LHCN-M2 (cell line): ENCODE measurements at regions not wholly inside any gene's neighbourhood (a gene's known extent, or its start where the extent isn't known, plus 50 kb on each side); places are given as distances from the start of the nearest gene placed in this dataset.
"Not testable (repeated sequence)": the region's sequence is repeated elsewhere in the genome, so short reads cannot be mapped to it uniquely, and the experiment has no call there.

Experiments used
- DNase-seq: peaks from one replicate; pipeline ENCODE4 v3.0.0-alpha.2; 2012; ENCODE audit warnings: low read depth

DNA sequence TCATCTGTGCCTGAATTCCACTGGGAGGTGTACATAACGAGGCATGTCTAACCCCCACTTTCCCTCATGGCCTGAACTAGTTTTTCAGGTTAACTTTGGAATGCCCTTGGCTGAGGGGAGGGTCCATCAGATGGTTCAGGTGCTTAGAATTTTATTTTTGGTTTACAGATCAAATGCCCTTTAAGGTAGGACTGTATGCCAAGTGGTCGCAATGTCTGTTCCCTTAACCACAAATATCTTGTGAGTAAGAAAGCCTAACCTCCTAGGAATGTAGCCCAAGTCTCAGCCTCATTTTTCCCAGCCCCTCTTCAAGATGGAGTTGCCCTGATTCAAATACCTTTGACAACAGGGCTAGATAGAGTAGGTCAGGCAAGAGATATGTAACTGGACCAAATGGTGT is 78.4 kb downstream of the RNASET2 start:
- DNase-seq = no peak

DNA sequence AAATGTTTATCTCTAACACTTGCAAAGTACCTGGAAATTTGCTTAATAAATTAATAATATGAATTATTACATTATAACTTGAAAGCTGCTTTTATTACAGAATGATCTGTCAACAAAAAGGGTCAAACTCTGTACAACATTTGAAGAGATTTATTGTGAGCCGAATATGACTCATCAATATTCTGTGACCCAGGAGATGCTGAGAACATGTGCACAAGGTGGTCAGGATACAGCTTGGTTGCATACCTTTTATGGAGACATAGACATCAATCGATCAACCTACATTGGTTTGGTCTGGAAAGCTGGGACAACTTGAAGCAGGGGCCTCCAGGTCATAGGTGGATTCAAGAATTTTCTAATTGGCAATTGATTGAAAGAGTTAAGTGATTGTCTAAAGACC is 79.0 kb downstream of the RNASET2 start:
- DNase-seq = no peak

DNA sequence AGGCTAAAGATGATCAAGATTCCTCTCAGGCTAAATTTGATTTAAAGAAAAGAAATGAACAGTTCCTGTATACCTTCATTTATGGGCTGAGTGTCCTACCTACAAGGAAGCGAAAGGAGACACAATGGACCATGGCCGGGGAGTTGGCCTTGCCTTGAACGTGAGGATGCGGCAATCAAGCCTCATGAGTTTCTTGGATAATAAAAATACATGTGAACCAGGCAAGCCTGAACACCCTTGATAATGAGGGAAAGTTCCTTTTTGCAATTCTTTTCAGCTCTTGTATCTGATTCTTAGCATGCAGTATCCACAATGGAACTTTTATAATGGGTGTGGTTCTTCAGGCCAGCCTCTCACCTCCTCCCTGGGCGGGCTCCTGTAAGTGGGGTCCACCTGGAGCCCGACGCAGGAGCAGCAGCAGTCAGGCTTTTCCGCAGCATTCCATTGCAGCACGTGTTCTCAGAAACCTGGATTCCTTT is 83.8 kb downstream of the RNASET2 start:
- no peak for DNase-seq

DNA sequence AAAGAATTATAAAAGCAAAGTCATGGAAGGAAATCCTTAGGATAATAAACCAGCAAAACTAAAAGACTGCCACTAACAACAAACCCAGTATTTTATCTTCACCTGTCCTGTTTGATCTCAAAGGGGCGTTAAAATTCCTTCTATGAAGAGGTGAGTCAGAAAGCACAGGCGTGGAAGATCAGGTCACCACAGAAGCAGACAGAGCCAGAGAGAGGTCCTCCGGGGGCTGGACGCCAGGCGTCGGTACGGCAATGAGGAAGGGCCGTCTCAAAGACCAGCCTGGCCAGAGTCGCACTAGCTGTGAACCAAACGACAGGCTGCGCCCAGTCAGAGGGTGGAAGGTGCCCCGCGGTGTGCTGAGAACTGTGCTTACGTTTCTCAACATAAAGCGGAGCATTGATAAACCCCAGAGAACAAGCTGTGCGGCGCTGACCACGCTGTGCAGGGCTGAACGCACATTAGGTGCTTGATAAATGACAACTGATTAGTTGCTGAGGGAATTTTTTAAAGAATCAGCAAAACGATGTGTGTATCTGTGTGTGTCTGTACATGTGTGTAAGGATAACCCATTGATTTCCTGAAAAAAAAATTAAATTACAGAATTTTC is 85.6 kb downstream of the RNASET2 start:
- no peak for DNase-seq

DNA sequence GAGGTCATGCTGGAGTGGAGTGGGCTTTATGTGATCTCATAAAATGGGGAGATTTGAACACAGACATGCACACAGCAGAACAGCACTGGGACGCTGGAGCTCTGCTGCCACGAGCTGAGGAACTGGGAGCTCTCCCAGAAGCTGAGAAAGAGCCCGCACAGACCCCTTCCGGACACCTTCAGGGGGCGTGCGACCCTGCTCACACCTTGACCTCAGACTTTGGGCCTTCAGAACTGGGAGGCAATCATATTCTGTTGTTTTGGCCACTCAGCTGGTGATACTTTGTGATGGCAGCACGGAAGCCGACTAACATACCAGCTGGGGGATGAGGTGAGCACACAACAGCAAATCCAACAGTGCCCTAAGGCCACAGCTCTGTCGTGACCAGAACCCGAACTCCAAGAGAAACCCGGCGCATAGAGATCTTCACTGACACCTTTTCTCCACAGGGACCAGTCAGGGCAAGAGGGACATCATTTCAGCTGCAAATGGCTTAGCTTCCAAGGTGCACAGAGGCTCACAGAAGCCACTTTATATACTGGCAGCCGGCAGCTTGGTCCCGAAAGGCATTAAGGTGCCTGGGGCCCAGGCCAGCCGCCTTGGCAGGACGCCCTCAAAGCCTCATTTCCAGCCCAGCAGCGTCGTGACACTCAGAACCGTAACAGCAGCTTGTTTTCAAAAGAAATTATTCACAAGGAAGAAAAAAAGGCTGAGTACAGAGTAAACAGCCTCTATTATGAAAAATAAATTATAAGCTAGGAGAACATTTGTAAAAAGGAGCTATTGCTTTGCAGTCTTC is 89.3 kb downstream of the RNASET2 start:
- no peak for DNase-seq

DNA sequence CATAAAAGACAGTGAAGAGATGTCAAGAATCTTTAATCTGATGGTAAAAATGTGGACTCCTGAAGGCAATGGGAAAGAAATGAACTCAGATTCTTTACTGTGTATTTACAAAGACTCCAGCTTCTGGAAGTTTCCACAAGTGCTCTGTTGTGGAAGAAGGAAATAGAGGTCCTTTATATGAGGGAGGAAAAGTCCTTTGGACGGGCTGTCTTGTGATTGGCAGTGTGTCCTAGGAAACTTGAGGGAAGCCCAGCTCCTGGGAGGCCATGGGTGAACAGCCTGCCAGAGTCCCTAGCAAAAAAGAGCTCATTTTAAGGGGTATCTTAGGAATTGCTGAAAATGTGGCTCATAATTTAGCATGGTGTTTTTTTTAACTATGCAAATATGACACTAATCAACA is 92.0 kb downstream of the RNASET2 start:
- no peak for DNase-seq

DNA sequence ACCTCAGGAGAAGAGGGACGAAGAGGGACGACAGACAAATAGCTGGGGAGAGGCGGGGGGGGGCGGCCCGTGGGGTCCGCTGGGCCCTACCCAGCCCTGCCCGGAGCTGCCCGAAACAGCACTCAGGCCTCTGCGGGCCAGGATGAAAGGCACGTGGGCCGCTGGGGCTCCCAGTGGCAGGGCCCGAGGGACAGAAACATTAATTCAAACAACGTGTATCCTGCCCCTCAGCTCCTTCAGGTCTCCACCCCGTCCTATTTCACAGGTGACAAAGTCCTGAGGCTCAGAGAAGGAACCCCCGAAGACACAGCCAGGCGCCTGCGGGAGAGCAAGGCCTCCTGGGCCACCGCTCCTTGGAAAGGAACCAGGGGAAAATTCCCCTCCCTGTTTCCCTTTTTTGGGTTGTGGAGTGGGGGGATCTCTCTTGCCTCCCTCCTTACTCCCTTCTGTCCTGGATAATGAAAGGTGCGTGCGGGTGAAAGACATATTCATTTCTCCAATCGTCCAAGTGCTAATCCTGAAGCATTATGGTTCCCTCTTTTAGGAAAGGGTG is 93.3 kb downstream of the RNASET2 start:
- no peak for DNase-seq

DNA sequence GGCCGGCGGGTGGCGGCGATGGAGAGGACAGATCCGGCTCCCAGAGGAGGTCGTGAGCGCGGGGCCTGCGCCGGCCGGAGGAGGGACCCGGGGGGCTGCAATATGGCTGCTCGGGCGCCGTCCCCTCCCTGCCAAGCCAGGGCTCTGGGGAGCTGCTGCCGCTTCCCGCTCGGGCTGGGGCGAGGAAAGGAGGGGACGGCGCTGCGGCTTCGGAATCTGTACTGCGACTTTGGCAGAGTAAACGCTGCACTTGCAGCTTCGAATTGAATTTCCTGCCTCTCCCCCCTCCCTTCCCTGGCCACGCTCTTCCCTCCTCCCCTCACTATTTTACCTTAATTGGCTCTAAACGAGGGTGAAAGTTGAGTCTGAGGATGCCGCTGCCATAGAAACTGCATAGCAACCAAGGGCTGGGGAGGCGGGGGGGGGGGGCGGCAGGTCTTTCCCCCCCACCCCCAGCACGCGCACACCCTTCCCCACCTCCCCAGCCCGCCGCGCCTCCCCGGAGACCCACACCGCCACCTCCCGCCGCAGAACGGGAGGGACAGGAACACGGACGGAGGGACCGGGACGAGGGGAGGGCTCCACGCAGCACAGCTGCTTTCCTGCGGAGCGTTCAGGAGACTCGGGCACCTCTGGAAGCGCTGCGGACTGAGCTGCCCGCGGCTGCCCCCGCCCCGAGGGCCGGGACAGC is 93.9 kb downstream of the RNASET2 start:
- DNase-seq = no peak

DNA sequence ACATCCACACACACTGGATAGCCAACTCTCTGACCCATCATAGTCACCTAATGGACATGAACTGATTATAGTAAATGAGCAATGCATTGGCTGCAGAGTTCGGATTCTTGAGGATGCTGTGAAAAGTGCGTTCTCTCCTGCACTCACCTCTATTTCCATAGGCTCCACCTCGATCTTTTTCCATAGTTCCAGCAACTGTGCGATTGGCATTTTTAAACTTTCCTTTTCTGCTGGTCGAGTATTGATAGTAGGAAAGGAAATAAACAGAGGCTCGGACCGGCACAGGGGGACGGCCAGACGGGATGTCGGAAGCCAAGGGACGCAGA is 94.4 kb downstream of the RNASET2 start:
- DNase-seq = no peak

DNA sequence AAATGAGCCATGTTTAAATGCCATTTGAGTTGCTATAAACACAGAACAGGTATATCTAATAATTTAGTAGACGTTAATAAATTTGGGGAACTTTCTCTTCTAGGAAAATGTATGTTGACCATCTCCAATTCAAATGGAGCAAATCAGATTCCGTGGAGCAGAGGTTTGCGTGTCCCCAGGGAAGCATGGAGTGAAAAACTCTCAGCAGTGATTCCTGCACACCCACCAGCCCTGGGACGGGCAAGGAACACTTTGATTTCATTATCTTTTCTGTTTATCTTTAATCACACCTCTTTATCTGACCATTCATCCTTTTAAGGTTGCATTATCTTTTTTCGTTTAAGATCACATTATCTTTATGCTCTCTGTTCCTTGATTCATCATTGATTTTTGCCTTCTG is 95.0 kb downstream of the RNASET2 start:
- DNase-seq = no peak

DNA sequence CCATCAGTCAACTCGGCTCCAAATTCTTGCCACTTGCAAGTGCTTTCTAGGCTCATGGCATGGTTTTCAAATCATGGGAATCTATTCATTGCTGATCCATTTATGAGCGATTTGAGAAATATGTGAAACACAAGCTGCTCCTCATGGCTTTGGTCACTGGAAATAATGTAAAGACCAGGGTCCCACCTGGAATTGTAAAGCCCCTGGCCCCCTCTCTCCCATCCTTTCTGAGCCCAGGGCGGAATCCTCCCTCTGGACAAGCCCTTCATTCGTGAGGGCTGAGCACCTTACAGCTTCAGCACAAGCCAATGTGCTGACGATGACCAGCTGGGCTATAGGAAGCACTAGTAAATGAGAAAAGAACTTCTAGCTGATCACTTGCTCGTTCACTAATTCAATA is 96.0 kb downstream of the RNASET2 start:
- DNase-seq = no peak

DNA sequence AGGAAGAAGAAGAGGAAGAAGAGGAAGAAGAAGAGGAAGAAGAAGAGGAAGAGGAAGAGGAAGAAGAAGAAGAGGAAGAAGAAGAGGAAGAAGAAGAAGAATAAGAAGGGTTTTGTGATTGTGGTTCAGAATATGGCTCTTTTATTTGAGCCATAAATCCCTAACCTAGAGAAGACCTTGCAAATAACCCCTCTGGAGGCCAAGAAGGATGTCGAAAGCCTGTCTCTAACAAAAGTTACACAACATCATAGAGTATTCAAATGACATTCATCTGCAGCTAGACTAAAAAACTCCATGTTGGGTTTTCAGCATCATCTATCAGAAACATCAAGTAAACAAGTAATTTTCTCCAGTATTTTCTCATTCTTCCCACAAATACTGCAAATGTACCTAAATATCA is 100.9 kb downstream of the RNASET2 start:
- no peak for DNase-seq

DNA sequence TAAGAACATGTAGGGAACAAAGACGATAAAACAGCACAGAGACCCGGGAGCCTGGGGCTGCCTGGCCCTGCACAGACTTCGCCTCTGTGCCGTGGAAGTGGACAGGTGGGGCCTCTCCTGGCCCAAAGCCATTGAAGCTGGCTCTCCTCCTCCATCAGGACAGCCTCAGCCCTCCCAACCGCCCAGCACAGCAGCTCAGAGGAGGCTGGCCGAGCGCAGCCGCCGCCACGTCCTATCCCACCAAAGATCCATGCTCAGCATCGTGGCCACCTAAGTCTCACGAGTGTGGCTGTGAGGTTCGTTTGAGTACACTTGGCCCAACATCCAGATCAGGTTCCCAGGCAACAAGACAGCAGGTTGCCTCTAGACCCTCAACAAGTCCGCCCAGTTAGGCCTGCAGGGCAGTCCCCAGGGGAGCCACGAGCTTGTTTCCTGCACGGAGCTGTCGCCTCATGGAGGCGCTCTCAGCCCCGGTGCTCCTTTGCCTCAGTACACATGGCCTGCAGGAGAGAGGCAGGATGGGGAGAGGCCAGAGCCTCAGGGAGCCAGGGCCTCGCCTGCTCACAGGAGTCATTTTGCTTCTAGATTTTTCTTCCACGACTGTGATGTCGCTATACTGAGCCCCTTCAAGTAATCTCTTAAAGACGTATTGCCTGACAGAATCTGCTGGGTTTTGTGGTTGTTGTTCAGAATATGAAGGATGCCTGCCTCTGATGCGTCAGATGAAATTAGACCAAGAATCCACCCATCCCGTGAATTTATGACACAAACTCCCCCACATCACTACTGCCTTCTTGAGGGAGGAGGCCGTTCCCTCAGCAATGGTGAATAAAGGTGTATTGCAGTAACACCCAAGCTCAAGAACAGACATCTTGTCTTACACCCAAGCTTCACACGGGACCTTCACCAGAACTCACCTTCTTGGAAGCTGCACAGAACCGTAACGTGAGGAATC is 102.7 kb downstream of the RNASET2 start:
- no peak for DNase-seq

DNA sequence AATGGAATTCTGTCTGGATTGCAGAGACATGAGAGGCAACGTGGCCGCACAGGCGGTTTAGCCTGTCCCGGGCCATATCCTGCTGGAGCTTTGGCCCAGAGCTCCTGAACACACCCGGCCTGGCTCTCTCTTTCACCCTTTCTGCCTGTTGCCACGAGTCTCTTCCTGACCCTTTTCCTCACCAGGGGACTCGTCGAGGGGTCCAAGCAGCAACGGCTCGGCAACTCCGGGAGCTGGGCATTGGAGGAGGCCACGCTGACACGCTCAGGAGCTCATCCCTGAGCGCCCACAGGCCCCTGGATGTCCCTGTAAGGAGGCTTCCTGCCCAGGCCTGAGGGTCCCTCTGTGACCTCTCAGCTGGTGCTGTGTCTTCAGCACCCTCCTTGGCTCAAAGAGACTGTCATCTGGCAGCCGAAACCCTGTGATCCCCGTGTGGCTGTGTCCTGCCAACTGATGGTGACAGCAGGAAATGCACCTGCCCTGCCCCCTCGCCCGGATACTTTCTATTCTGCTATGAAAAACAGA is 103.8 kb downstream of the RNASET2 start:
- DNase-seq = no peak

DNA sequence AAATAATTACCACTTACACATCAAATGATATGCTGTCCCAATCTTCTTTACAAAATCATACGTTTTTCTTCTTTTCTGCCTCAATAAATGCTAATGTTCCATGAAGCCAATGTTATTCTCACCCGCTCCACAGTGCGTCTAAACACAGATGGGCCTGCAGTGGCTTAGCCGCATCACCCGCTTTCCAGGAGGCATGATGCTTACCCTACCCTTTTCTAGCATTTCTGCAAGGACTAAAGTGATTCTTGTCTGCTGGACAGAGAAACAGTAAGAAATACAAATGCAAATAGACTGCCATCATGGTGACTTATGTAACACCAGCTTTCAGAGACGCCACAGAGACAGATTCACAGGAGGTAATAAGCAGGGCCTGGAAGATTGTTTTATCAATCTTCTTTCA is 104.4 kb downstream of the RNASET2 start:
- DNase-seq = no peak

DNA sequence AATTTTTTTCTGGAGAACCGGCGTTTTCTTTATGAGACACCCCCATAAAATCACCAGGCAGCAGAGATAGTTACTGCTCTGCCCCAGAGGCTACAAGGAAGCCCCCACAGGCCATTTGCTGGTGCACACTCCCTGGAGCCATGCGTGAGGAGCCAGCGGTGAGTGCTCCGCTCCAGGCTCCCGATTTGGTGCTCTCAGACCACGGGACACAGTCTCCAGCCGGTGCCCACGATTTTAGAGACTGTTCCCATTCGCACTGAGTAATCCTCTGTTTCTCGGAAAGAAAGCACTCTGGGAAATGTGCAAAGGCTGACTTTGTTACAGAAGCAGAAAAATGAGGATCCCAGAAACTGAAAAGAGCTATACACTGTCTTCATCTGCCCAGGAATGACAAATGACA is 104.9 kb downstream of the RNASET2 start:
- no peak for DNase-seq

DNA sequence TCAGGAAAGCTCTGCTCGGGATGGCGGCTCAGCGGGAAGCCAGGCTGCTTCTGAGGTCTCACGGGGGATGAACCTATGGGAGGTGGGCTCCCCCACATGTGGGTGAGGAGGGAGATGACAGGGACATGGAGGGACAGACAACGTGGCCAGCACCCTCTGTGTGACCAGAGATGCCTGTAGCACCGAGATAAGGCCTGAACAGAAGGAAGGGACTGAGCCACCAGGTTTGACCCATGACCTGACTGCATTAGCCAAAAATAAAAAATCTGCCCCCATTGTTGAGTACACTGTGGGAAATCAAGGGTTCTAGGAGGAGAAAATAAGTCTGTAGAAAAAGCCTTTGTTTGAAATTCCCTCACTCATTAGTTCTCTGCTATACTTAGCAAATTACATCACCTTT is 105.7 kb downstream of the RNASET2 start:
- DNase-seq = no peak

DNA sequence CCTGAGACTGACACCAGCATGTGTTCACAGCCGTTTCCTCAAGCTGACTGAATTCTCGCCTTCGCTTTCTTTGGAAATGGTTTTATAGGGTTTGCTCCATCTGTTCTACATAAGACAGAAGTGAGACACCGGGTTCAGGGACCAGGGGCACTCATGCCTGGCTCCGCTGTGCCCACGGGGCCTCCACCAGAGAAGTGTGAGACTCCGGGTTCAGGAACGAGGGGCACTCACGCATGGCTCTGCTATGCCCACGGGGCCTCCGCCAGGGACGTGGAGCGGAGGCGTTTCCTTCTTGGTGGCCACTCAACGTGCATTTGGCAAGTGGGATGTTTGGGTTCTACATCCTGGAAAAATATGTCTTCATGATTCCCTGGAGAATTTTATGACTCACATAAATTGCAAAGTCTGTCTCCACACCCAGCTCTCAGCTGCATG is 106.6 kb downstream of the RNASET2 start:
- no peak for DNase-seq

DNA sequence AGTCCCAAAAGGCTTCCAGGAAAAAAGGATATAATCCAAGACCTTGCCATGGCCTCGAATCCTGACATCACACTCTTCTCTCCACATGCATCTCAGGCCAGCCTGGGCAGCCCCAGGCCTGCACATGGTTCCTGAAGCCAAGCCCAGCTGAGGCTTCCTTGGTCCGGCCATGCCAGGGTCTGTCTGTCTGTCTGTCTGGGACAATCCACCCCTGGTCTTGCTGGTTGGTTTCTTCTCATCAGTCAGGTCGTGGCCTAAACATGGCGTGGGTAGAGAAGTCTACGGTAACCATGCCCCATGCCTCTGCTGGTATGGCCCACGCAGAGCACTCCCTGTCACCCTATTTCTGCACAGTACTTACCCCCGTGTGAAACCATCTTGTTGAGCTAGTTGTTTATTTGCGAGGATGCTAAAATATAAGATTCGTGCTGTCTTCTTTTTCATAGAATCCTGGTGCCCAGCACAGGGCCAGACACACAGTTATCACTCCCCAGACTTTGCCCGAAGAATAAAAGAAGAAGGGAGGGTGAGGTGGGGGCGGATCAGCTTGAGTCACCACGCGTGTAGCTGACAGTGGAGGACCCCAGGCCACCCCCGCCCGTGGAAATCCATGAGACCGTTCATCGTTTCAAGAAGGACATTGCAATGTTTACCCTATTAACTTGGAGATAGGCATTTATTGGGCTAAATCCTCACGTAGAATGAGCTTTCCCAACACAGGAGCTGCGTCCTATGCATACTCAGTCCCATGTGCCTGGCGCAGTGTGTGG is 107.2 kb downstream of the RNASET2 start:
- no peak for DNase-seq

DNA sequence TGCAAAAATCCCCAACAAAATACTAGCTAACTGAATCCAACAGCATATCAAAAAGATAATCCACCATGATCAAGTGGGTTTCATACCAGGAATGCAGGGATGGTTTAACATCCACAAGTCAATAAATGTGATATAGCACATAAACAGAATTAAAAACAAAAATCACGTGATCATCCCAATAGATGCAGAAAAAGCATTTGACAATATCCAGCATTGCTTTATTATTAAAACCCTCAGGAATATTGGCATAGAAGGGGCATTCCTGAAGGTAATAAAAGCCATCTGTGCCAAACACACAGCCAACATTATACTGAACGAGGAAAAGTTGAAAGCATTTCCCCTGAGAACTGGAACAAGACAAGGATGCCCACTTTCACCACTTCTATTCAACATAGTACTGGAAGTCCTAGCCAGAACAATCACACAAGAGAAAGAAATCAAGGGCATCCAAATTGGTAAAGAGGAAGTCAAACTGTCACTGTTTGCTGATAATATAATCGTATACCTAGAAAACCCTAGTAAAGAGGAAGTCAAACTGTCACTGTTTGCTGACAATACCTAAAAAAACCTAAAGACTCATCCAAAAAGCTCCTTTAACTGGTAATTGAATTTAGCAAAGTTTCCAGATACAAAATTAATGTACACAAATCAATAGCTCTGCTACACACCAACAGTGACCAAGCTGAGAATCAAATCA is 109.8 kb downstream of the RNASET2 start:
- DNase-seq = not testable (repeated sequence)
